ENCODE measurements at regions not wholly inside any gene's neighbourhood (a gene's known extent, or its start where the extent isn't known, plus 50 kb on each side); places are given as distances from the start of the nearest gene placed in this dataset.

DNA sequence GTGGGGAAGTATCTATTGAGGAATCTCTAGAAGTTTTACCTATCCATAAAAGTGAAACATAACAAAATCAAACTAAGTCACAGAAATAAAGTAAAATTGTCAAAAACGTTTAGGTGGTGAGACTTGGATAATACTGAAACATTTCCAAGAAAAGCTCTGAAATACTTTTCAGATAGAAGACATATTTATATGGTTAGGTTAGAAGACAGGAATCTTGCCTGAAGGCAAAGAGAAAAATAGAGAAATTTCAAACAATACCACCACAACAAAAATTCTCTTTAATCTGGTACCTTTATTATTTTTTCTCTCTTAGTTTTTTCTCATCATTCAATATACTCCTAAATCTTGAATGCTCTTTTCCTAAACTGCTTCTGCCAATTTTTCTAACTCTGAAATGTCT is 222.7 kb upstream of the PLSCR5 start:
- TF ChIP-seq, protein P1, sequence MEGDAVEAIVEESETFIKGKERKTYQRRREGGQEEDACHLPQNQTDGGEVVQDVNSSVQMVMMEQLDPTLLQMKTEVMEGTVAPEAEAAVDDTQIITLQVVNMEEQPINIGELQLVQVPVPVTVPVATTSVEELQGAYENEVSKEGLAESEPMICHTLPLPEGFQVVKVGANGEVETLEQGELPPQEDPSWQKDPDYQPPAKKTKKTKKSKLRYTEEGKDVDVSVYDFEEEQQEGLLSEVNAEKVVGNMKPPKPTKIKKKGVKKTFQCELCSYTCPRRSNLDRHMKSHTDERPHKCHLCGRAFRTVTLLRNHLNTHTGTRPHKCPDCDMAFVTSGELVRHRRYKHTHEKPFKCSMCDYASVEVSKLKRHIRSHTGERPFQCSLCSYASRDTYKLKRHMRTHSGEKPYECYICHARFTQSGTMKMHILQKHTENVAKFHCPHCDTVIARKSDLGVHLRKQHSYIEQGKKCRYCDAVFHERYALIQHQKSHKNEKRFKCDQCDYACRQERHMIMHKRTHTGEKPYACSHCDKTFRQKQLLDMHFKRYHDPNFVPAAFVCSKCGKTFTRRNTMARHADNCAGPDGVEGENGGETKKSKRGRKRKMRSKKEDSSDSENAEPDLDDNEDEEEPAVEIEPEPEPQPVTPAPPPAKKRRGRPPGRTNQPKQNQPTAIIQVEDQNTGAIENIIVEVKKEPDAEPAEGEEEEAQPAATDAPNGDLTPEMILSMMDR (IDR thresholded peaks at IDR 0.05; ENCODE audit: low read depth, low read length) = no peak
- TF ChIP-seq POLR2A (IDR thresholded peaks at IDR 0.05; ENCODE audit: extremely low read depth, insufficient read length) = no peak
- TF ChIP-seq MYC (IDR thresholded peaks at IDR 0.05; ENCODE audit: low read depth, low read length) = no peak
- TF ChIP-seq MAX (IDR thresholded peaks at IDR 0.05; ENCODE audit: low read depth, low read length) = no peak
